CD4-positive, alpha-beta T cell treated with Interleukin-15 for 4 hours (primary cell): ENCODE measurements at regions not wholly inside any gene's neighbourhood (a gene's known extent, or its start where the extent isn't known, plus 50 kb on each side); places are given as distances from the start of the nearest gene placed in this dataset.
"Not testable (repeated sequence)": the region's sequence is repeated elsewhere in the genome, so short reads cannot be mapped to it uniquely, and the experiment has no call there.

ENCODE experiments used
- DNase-seq: peaks from one replicate; pipeline ENCODE4 v3.0.0-alpha.2; 2020; ENCODE audit warnings: low spot score

DNA sequence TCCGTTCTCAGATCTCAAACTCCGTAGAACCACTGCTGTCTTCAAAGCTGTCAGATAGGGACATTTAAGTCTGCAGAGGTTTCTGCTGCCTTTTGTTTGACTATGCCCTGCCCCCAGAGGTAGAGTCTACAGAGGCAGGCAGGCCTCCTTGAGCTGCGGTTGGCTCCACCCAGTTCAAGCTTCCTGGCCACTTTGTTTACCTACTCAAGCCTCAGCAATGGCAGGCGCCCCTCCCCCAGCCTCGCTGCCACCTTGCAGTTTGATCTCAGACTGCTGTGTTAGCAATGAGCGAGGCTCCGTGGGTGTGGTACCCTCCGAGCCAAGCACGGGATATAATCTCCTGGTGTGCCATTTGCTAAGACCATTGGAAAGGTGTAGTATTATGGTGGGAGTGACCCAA, 634.9 kb upstream of the SGO1 start:
- DNase-seq, result not testable (repeated sequence)

GRCh38 chr3:20811631-20812030, 625.6 kb upstream of the SGO1 start:
- no peak for DNase-seq

DNA sequence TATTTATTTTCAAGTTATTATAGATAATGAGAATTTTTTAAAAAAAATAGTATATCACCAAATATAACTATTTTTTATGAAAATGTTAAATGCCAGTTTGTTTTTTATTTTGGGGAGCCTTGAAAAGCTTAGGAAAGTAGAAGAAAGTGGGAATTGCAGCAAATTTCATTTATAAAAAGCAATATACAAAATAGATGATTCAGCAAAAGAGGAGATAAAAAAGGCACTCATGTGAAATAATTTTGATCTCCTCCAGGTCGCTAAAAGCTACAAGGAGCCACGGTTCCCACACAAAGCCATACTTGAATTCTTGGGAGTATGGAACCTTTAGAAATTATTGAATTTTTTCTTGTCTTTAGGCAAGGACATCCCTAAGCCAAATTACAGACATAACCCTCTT, 625.0 kb upstream of the SGO1 start:
- DNase-seq, result no peak

DNA sequence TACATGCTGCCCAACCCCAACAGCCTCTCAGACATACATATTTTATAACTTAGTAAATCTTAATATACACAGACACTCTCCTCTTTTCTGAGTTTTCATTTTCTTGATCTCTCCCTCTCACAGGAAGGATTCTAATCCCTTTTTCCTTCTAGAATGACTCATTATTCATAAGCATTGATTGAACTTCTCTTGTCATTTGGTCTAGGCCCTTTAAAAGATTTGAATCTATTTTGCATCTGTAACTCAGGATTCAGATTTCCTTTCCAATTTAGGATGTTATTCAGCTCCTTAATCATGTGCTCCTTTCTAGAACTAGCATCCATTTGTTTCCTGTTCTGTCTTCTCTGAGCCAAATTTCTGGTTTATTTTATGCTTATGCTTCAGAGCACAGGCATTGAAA, 624.5 kb upstream of the SGO1 start:
- no peak for DNase-seq

GRCh38 chr3:20809356-20809755, 623.4 kb upstream of the SGO1 start:
- DNase-seq, result no peak

DNA sequence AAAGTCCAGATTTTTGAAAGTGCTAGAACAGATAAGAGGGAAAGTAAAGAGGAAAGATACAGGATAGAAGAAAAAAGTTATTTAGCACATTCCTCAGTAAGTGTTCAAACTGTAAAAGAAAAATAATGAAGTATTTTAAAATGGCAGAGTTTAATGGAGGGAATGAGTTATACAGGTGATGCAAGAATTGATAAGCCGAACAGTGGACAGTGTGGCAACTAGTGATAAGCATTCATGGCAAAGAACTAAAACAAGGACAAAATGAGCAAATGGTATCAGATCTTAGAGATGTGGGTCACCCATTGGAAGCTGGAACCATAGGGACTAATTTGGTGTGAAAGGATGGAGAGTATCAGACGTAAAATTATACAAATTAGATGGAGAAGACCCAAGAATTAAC, 622.9 kb upstream of the SGO1 start:
- DNase-seq, result no peak

DNA sequence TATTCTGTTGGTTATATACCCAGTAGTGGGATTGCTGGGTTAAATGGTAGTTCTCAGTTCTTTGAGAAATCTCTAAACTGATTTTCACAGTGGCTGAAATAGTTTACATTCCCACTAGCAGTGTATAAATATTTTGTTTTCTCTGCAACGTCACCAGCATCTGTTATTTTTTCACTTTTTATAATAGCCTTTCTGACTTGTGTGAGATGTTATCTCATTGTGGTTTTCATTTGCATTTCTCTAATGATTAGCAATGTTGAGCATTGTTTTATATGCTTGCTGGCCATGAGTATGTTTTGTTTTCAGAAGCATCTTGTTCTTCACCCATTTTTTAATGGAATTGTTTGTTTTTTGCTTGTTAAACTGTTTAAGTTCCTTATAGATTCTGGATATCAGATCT, 612.7 kb upstream of the SGO1 start:
- no peak for DNase-seq

GRCh38 chr3:20787005-20787404, 601.0 kb upstream of the SGO1 start:
- DNase-seq, result no peak

DNA sequence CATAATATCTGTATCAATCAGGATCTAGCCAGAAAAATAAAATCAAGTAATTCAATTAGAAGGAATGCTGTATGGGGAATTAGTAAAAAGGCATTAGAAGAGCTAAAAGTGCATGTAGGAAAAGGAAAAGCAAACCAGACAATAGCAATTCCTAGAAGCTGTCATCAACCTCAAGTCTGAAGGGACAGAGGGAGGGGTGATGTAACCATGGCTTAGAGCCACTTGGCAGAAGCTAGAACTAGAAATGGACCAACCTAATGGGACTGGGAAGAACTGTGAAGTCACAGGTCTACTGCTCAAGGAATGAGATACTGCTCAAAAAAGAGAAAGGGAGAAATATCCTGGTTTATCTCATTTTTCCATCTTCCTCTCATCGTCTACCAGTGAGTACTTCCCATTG, 590.7 kb upstream of the SGO1 start:
- no peak for DNase-seq

GRCh38 chr3:20776286-20776685, 590.3 kb upstream of the SGO1 start:
- no peak for DNase-seq

DNA sequence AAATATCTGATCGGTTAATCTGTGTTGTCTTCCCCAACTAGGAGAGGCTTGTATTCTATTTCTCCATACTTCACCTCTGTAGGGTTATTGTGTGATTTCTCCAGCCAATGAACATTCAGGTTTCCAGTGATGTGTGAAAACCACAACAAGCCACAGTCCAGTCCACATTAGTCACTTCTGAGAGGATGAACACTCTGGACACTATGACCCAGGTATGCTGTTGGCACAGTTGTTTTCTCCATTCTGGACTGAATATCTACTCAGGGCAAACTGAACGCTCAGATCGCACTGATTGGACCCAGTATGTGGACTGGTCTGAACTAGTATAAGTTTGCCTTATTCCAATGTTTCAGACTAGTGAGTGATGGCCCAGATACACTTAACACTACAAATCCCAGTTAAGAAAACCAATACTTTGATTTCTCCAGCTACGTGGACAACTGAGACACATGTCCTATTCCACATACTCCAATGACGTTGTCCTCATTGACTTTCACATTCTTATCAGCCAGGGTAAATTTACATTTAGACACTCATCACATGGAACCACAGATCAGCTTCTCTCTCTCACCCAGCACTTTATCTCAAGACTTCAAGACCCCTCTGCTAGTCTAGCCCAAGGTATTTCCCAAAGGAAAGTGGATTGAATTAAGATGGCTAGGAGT, 587.4 kb upstream of the SGO1 start:
- DNase-seq, result no peak

- DNase-seq, result no peak
These were observed 586.9 kb upstream of the SGO1 start for GRCh38 chr3:20772869-20773268.

DNA sequence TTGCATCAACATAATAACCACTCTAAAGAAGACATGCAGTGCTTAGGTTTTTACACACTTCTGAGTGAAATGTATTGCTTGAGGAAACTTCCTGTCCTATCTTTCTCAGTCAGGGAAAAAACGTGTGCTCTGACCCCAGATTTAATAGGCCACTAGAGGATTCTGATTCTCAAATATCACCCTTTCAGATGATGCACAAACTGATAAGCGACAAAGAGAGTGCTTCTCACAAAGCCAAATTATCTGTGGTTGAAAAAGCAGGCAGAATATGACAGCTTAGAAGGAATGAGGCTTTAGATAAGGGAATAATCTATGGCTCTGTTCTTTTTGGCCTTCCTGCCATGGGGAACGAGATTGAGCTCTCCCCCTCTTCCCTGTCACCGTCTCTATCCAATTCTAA, 583.4 kb upstream of the SGO1 start:
- DNase-seq, result no peak

- no peak for DNase-seq
These were observed 575.0 kb upstream of the SGO1 start for GRCh38 chr3:20760981-20761380.

DNA sequence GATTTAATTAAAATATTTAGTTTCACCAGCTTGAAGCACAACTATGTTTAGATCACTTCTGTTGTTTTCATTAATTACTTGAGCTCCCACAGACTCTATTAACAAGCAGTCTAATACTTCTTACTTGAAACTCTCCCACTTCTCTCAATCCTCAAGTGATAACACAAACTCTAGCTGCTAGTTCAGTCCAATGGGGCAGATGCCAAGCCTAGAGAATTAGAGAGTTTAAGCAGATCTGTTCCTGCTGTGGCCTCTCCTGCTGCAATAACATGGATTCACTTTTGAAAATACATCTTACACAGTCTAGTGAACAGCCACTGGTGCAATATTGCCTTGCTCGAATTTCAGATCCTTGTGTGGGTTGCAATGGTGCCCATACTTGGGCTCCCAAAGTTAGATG, 566.4 kb upstream of the SGO1 start:
- no peak for DNase-seq

DNA sequence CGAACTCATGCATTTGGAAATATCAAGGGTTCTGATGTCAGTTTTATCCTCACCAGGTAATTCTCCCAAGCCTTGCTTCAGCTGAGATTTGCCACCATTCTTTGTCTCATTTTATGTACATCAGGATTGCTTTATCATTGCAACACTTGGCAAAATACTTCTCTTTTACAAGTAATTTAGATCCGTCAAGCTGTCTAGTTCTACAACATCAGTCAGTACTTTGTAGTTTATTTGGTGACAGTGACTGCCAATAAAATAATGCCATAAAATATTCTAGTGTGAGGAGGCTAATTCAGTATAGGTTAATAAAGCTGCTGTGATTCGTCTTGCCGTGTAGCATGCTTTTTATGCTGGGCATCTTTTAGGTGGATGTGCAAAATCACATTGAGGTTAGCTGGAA, 565.3 kb upstream of the SGO1 start:
- DNase-seq, result no peak

DNA sequence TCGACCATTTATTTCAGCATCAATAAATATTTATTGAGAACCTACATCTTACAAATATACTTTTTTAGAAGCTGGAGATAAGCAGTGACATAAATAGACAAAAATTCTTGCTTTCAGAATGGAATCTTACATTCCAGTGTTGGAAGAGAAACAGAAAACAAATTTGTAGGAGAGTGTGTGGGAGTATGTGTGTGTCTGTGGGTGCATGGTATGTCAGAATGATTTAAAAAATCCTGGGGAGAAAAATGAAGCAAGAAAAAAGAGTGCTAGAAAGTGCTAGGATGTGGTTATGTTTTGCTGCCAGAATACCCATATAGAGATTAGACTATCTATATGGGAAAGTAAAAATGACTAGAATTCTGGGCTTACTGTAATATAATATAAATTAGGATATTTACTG, 561.7 kb upstream of the SGO1 start:
- DNase-seq, result no peak

- no peak for DNase-seq
These were observed 557.7 kb upstream of the SGO1 start for GRCh38 chr3:20743553-20744321.

- DNase-seq, result no peak
These were observed 557.0 kb upstream of the SGO1 start for GRCh38 chr3:20742903-20743552.

- no peak for DNase-seq
These were observed 555.4 kb upstream of the SGO1 start for GRCh38 chr3:20741381-20741780.

- DNase-seq, result no peak
These were observed 553.8 kb upstream of the SGO1 start for GRCh38 chr3:20739814-20740213.

DNA sequence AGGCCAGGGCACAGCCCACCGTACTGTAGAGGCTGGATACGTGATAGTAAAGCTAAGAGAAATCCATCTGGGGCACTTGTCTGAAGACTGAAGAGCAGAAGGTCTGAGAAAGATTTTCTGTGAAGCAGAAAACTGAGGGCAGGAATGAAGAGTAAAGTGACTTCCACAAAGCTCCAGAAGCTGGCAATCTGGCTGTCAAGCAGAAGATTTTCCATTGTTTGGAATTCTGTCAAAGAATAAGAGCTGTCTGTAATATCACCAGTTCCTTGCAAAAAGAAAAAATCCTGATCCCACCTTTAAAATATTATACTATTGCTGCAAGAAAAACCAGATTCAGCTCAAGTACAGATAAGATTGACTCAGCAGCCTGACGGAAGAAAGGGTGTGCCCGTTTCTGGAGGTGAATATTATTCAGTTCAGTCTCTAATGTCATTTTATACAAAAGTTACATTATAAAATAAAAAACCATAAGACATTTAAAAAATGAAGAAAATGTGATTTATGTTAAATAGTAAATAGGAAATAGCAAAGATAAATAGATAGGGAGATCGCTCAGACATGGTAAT, 550.4 kb upstream of the SGO1 start:
- no peak for DNase-seq

- no peak for DNase-seq
These were observed 543.2 kb upstream of the SGO1 start for GRCh38 chr3:20729185-20729584.
